Stimulated activated CD8-positive, alpha-beta memory T cell treated with anti-CD3 and anti-CD28 coated beads, Interleukin-15, amount 100 ng/mL, for 4 hours (primary cell): ENCODE measurements at regions not wholly inside any gene's neighbourhood (a gene's known extent, or its start where the extent isn't known, plus 50 kb on each side); places are given as distances from the start of the nearest gene placed in this dataset.

ENCODE experiments used
- DNase-seq, 2 donors: peaks; one replicate each; pipeline ENCODE4 v3.0.0-alpha.2; 2020; ENCODE audit warnings: low read depth in 2 of 2

GRCh38 chr17:83144421-83145357 is 65.3 kb downstream of the METRNL start:
- DNase-seq, result no peak

GRCh38 chr17:83145358-83145738 is 65.9 kb downstream of the METRNL start:
- no peak for DNase-seq

DNA sequence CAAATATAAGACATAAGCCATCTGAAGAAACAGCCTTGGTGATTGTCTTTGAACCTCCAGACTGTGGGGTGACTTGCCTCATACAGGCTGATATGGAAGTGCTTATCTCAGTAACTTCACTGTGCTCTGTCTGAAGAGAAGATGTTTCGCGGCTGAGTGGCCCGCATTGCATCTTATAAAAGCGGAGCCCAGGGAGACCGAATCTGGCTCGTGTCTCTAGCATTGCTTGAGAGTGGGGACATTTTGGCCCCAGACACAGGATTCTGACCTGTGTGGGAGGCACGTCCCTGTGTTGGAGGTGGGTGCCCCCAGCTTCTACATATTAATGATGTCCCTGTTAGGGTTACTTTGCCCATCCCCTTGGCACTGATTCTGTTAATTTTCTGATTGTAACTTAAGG is 66.4 kb downstream of the METRNL start:
- no peak for DNase-seq

DNA sequence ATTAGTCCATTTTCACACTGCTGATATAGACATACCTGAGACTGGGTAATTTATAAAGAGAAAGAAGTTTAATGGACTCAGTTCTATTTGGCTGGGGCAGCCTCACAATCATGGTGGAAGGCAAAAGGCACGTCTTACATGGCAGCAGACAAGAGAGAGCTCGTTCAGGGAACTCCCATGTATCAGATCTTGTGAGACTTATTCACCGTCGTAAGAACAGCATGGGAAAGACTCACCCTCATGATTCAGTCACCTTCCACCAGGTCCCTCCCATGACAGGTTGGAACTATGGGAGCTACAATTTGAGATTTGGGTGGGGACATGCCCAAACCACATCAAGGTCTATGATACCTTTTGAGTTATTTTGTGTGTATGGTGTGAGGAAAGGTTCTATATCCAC is 66.9 kb downstream of the METRNL start:
- DNase-seq, result no peak

DNA sequence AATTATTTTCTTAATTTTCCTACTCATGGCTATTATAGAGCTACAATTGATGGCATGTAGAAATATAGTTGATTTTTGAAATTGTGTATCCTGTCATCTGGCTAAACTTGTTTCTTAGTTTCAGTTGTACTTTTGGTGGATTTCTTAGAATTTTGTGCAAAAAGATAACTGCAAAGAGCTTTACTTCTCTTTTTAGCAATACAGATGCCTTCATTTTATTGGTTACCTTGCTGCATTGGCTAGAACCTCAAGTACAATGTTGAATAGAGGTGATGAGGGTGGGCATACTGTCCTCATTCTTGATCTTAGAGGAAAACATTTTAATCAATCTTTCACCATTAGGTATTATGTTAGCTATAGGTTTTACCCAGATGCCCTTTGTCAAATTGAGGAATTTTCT is 67.9 kb downstream of the METRNL start:
- no peak for DNase-seq

GRCh38 chr17:83148317-83149028 is 69.1 kb downstream of the METRNL start:
- no peak for DNase-seq

DNA sequence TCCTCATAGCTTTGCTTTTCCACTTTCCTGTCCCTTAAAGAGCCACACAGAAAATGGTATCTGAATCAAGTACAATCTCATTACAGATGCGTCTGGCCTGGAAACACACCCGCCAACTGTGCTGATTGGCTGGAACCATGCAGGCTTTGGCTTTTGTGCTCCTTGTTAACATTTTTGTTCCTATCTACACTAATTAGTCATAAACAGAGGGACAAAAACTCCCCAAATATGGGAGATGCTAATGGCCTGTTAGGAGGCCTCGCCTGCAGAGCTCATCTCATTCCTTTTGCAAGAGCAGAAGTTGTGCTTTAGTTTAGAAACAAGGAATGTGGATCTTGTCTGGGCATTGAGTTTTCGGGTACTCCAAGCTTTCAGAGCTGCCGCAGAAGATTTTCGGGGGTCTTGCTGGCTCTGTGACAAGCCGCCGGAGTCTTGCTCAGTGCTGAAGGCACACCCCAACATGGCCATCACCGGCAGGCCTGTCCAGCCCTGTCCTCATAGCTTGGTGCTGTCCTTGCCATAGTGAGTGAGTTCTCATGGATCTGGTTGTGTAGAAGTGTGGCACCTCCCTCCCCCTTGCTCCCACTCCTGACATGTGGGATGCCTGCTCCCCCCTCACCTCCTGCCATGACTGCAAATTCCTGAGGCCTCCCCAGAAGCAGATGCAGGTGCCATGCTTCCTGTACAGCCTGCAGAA is 69.8 kb downstream of the METRNL start:
- no peak for DNase-seq

DNA sequence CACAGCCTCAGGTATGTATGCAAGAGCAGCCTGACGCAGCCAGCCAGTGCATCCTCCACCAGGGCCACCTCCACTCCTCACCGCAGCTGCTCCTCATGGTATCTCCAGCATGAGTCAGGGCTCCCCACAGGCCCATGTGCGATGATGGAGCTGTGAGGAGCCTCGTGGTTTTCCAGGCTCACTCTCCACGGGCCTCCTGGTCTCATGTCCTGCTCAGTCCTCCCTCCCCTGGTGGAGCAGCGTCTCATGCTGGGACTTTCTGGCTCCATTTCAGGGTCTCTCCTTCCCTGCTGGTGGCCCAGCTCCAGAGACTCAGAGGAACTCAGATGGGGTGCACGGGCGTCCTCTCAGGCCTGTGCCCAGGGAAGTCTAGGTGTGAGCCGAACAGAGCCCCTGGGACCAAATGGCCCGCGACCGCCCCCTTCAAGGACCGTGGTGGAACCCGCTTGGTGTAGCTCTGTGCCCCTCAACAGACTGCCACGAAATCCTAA is 70.4 kb downstream of the METRNL start:
- no peak for DNase-seq

DNA sequence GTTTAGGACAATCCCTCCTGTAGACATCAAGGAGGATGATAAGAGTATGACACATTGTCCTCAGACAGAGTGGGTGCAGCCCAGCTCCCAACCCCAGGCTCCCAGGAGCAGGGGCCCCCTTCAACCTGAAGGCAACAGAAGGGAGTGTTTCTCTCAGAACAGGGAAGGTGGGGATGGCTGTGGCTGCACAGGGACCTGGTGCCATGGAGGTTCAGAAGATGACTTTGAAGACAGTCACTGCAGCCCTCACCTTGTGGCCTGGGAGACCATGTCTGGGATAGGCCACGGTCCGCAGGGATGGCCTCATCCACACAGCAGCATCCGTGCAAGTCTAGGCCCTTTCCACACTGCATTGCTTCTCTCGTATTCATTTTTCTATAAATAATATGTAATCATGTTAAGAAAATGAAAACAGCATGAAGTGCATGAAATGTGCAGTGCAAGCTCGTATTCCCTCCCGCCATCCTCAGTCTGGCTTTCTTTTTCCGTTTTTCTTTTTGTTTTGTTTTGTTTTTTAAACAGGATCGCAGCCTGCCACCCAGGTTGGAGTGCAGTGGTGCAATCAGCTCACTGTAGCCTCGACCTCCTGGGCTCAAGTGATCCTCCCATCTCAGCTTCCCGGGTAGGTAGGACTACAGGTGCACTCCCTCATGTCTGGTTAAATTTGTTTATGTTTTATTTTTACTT is 71.1 kb downstream of the METRNL start:
- DNase-seq, result no peak

DNA sequence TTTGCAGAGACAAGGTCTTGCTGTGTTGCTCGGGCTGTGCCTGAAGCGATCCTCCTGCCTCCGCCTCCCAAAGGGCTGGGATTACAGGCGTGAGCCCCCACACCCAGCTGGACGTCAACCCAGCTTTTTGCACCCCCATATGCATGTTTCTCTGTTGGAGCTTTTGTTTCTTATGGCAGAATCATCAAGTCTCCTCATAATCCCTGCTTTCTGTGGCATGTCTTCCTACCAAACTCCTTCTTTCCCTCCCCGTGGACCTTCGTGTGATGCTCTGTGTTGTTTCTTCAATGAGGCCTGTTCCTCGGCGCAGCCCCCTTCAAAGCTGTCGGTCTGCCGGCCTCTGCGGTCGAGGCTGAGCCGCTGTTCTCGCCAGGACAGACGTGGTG is 71.6 kb downstream of the METRNL start:
- no peak for DNase-seq

- no peak for DNase-seq
Observed at GRCh38 chr17:83151442-83152226, 72.2 kb downstream of the METRNL start.

DNA sequence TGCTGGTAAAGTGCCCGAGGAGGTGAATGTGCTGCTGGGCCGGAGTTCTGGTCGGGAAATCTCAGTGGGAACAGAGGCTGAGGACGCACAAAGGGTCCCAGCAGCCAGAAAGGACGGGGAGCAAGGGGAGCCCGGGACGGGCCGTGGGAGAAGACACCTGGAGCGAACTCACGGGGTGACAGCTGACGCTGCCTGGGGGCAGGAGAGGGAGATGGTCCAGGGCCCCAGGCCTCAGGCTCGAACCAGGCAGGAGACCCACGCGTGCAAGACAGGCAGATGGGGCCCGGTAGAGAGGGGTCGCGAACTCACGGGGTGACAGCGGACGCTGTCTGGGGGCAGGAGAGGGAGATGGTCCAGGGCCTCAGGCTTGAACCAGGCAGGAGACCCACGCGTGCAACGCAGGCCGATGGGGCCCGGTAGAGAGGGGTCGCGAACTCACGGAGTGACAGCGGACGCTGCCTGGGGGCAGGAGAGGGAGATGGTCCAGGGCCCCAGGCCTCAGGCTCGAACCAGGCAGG is 72.9 kb downstream of the METRNL start:
- DNase-seq, result no peak

- no peak for DNase-seq
Observed at GRCh38 chr17:83152745-83153611, 73.6 kb downstream of the METRNL start.

DNA sequence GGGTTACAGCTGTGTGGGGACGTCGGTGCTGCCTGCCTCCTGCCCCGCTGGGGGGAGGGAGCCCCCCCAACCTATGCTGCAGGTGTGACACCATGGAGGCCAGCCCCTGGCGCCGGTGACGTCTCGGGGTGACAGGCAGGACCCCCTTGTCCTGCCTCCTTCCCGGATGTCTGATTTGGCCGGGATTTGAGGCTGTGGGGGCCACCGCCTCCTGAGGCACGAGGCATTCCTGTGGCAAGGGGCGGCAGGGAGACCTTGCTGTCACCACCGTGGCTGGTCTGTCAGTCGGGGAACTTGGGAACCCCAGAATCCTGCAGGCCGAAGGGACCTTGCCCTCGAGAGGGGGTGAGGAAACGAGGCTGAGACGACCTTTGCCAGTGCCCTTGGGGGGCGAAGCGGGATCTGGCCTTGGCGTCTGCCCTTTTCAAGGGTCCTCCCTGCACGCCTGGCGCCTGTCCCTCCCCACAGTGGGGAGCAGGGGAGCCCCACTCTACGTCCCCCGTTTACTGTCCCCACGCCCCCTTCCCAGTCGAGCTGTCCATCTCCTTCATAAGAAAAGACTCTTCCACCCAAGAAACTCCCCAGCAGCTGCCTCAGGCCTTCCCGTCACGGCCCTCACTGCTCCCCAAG is 74.4 kb downstream of the METRNL start:
- DNase-seq, result no peak

GRCh38 chr17:83154311-83155127 is 75.1 kb downstream of the METRNL start:
- DNase-seq, result no peak

- no peak for DNase-seq
Observed at GRCh38 chr17:83155128-83156121, 76.0 kb downstream of the METRNL start.

- DNase-seq, result no peak
Observed at GRCh38 chr17:83156408-83156807, 77.0 kb downstream of the METRNL start.
